ENCODE measurements at regions not wholly inside any gene's neighbourhood (a gene's known extent, or its start where the extent isn't known, plus 50 kb on each side); places are given as distances from the start of the nearest gene placed in this dataset.
A peak's percentile ranks its signal among the peaks of the same experiment; 100 is the strongest.

GRCh38 chr1:182259229-182259872 lies 132.2 kb downstream of the GLUL start (continued):
- TF ChIP-seq ATF3 (IDR thresholded peaks at IDR 0.05) (no peak; the same call in 1 of the 2 replicates), ATF3 (CRISPR knock-in tag; conservative IDR thresholded peaks at IDR 0.05) (0 out of 2 replicates have a peak, but pooled peaks have one; percentile 49), RFX5 (IDR thresholded peaks at IDR 0.05; ENCODE audit: low read depth, low read length) (no peak), NR0B1 (IDR thresholded peaks at IDR 0.05; ENCODE audit: partially characterized antibody) (no peak), BMI1 (IDR thresholded peaks at IDR 0.05; ENCODE audit: low read length) (no peak), SREBF2 (CRISPR knock-in tag; IDR thresholded peaks at IDR 0.05) (no peak), ZNF584 (CRISPR knock-in tag; IDR thresholded peaks at IDR 0.05; ENCODE audit: low read depth) (peak; percentile 96), ZNF140 (CRISPR knock-in tag; IDR thresholded peaks at IDR 0.05) (no peak), CREB5 (CRISPR knock-in tag; IDR thresholded peaks at IDR 0.05) (no peak), KDM2B (CRISPR knock-in tag; IDR thresholded peaks at IDR 0.05) (no peak), ARHGAP35 (IDR thresholded peaks at IDR 0.05; ENCODE audit: partially characterized antibody) (no peak), AFF4 (CRISPR knock-in tag; IDR thresholded peaks at IDR 0.05) (0 out of 2 replicates have a peak, but pooled peaks have one; percentile 50), GABPB2 (CRISPR knock-in tag; conservative IDR thresholded peaks at IDR 0.05) (no peak), DNMT1 (IDR thresholded peaks at IDR 0.05) (no peak), PREB (CRISPR knock-in tag; IDR thresholded peaks at IDR 0.05) (no peak), MEIS2 (IDR thresholded peaks at IDR 0.05; ENCODE audit: partially characterized antibody) (no peak)

Data from K562 (cell line).